ENCODE measurements at regions not wholly inside any gene's neighbourhood (a gene's known extent, or its start where the extent isn't known, plus 50 kb on each side); places are given as distances from the start of the nearest gene placed in this dataset.

DNA sequence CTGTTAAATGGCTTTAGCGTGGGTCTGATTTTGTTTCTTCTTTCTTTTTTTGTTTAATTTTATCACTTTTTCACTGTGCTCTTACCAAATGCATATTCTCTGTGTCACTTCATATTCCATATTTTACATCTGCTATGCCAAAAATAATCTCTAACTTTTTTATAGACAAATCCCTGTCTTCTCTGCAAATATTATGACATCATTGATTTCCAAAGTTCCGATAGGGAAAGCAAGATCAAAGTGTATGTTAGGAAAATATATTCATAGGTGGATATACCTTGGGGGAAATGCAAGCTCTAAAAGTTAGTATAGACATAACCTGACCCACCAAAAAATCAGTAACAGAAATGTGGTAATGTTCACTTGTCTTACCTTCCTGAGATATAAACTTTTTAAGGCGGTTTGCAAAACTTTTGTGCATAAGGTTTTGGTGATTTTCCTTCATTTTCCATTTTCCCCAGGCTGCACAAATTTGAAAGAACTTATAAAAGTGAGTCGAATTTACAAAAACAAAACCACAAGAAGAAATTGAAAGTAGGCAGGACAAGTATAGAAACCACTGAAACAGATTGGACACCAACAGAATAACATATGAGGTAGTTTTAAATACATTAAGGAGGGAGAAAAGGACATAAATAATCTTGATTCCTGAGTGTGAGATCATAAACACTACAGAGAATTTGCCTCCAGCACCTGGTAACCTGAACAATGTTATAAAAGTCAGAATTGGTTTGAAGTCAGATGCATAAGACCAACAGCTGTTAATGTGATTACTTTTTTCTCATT lies 63.1 kb upstream of the TFEC start:
- Histone ChIP-seq H3K4me3 (replicated peaks; ENCODE audit: low read depth, low read length) (no peak overlapping the region), H3K27me3 (replicated peaks; ENCODE audit: control insufficient read depth, insufficient read depth, low read length) (no peaks in the 10 kb centered on the region)

DNA sequence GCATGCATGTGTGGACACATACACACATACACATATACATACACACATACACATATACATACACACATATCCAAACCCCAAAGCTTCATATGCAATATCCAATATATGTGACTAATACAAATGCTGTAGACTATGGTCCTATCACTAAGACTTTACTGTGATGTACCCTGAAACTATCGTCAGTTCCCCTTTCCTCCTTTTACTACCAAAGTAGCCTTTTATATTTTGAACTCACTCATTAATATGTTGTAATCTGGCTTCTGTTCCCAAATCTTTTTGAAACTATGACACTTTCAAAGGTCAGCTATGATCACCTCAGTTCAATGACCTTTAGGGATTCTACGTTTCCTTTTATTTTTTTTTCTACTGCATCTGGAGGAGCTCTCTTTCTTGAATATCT lies 64.8 kb upstream of the TFEC start:
- H3K36me3 ChIP-seq (ENCODE audit: control insufficient read depth, insufficient read depth, low read length) = no peaks in the 10 kb centered on the region
- no peaks in the 10 kb centered on the region for H3K27me3 ChIP-seq (replicated peaks; ENCODE audit: control insufficient read depth, insufficient read depth, low read length)
- TF ChIP-seq, protein P1, sequence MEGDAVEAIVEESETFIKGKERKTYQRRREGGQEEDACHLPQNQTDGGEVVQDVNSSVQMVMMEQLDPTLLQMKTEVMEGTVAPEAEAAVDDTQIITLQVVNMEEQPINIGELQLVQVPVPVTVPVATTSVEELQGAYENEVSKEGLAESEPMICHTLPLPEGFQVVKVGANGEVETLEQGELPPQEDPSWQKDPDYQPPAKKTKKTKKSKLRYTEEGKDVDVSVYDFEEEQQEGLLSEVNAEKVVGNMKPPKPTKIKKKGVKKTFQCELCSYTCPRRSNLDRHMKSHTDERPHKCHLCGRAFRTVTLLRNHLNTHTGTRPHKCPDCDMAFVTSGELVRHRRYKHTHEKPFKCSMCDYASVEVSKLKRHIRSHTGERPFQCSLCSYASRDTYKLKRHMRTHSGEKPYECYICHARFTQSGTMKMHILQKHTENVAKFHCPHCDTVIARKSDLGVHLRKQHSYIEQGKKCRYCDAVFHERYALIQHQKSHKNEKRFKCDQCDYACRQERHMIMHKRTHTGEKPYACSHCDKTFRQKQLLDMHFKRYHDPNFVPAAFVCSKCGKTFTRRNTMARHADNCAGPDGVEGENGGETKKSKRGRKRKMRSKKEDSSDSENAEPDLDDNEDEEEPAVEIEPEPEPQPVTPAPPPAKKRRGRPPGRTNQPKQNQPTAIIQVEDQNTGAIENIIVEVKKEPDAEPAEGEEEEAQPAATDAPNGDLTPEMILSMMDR (IDR thresholded peaks at IDR 0.05; ENCODE audit: insufficient read depth, low read length, poor library complexity, severe bottlenecking) = no peak
- no peak overlapping the region for H3K4me3 ChIP-seq (replicated peaks; ENCODE audit: low read depth, low read length)
- no peak for DNase-seq (ENCODE audit: extremely low read depth, insufficient read length)

More for the DNA sequence above, 63.1 kb upstream of the TFEC start:
- DNase-seq (ENCODE audit: extremely low read depth, insufficient read length) = no peak
- TF ChIP-seq, protein P1 (IDR thresholded peaks at IDR 0.05; ENCODE audit: insufficient read depth, low read length, poor library complexity, severe bottlenecking) = no peak
- no peaks in the 10 kb centered on the region for H3K36me3 ChIP-seq (ENCODE audit: control insufficient read depth, insufficient read depth, low read length)

DNA sequence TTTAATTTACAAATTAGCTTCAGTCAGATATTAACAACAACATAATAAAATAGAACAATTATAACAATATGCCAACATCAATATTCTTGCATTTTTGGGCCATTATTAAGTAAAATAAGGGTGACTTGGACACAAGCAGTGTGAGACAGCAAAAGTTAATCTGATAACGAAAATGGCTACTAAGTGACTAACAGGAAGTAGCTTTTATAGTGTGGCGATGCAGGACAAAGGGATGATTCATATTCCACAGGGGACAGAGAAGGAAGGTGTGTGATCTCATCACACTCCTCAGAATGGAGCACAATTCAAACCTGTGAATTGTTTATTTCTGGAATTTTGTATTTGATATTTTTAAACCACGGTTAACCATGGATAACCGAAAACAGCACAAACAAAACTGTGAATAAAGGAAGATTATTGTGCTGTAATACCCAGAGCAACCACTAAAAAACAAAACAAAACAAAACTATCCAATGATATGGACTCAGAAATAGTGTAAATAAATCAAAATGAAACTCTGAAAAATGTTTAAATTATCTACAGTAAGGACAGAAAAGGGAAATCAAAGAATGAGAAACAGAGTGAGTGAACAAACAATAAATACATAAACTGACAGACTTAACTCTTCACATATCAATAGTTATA lies 66.9 kb upstream of the TFEC start:
- H3K4me3 ChIP-seq (replicated peaks; ENCODE audit: low read depth, low read length) = no peak overlapping the region
- H3K36me3 ChIP-seq (ENCODE audit: control insufficient read depth, insufficient read depth, low read length) = no peaks in the 10 kb centered on the region
- DNase-seq (ENCODE audit: extremely low read depth, insufficient read length) = no peak
- TF ChIP-seq, protein P1 (IDR thresholded peaks at IDR 0.05; ENCODE audit: insufficient read depth, low read length, poor library complexity, severe bottlenecking) = no peak
- no peaks in the 10 kb centered on the region for H3K27me3 ChIP-seq (replicated peaks; ENCODE audit: control insufficient read depth, insufficient read depth, low read length)

DNA sequence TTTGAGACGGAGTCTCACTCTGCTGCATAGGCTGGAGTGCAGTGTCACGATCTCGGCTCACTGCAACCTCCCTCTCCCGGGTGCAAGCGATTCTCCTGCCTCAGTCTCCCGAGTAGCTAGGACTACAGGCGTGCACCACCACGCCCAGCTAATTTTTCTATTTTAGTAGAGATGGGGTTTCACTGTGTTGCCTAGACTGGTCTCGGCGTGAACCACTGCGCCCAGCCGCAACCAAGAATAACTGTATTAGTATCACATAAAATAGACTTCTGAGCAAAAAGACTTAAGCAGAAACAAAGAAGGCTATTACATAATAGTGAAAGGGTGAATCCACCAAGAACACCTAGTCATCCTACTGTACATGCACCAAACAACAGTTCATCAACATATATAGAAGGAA lies 67.6 kb upstream of the TFEC start:
- H3K27me3 ChIP-seq (replicated peaks; ENCODE audit: control insufficient read depth, insufficient read depth, low read length) = no peaks in the 10 kb centered on the region
- TF ChIP-seq, protein P1 (IDR thresholded peaks at IDR 0.05; ENCODE audit: insufficient read depth, low read length, poor library complexity, severe bottlenecking) = no peak
- DNase-seq (ENCODE audit: extremely low read depth, insufficient read length) = no peak
- H3K4me3 ChIP-seq (replicated peaks; ENCODE audit: low read depth, low read length) = no peak overlapping the region
- H3K36me3 ChIP-seq (ENCODE audit: control insufficient read depth, insufficient read depth, low read length) = no peaks in the 10 kb centered on the region

DNA sequence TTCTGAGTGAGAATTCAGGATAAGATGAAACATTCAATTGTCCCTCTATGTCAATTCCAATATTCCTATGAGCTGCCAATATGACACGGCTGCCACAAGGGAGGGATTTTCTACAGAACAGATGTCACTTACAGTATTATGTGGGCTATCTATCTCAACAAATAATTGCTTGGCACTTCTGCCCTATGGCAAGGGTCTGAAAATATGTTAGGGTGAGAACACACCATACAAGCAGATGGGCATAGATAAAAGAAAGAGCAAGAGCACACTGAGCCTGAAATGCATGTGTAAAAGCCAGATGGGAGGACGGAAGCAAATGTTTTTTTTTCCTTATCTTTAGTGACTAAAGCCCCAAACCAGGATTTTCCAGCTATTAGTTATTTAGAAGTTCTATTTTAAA lies 70.1 kb upstream of the TFEC start:
- Histone ChIP-seq H3K36me3 (ENCODE audit: control insufficient read depth, insufficient read depth, low read length) (no peaks in the 10 kb centered on the region), H3K27me3 (replicated peaks; ENCODE audit: control insufficient read depth, insufficient read depth, low read length) (no peaks in the 10 kb centered on the region), H3K4me3 (replicated peaks; ENCODE audit: low read depth, low read length) (no peak overlapping the region)
- TF ChIP-seq, protein P1 (IDR thresholded peaks at IDR 0.05; ENCODE audit: insufficient read depth, low read length, poor library complexity, severe bottlenecking) = no peak
- DNase-seq (ENCODE audit: extremely low read depth, insufficient read length) = no peak
